OCI-LY1 (cell line): ENCODE measurements at regions not wholly inside any gene's neighbourhood (a gene's known extent, or its start where the extent isn't known, plus 50 kb on each side); places are given as distances from the start of the nearest gene placed in this dataset.

Source experiments
- H2AFZ ChIP-seq: fragments of 200-600 bp; sonication (generic), shearing (Covaris generic); 2 replicates; pipeline ENCODE4 v1.6.0; 2014; ENCODE audit warnings: antibody characterized with exemption, mild to moderate bottlenecking, low read length
- H3F3A ChIP-seq: fragments of 200-600 bp; sonication (generic), shearing (Covaris generic); 2 replicates; pipeline ENCODE4 v1.6.0; 2014; ENCODE audit warnings: mild to moderate bottlenecking, antibody characterized with exemption, low read length, moderate library complexity; ENCODE audit not compliant: insufficient read depth
- H3K27ac ChIP-seq: fragments of 200-600 bp; sonication (generic); 2 replicates; pipeline ENCODE4 v1.5.1; 2014; ENCODE audit warnings: low read length, mixed run types, mild to moderate bottlenecking, low read depth; ENCODE audit not compliant: poor library complexity, severe bottlenecking
- H3K27me3 ChIP-seq: fragments of 200-600 bp; sonication (generic); 2 replicates; pipeline ENCODE4 v1.6.0; 2014; ENCODE audit warnings: antibody characterized with exemption, mild to moderate bottlenecking, low read length, moderate library complexity; ENCODE audit not compliant: insufficient read depth
- H3K36me3 ChIP-seq: fragments of 200-600 bp; sonication (generic); 2 replicates; pipeline ENCODE4 v1.6.1; 2014; ENCODE audit warnings: mild to moderate bottlenecking, antibody characterized with exemption, low read length, moderate library complexity, mixed read lengths; ENCODE audit not compliant: insufficient read depth
- H3K4me1 ChIP-seq: fragments of 200-600 bp; sonication (generic); 2 replicates; pipeline ENCODE4 v1.5.1; 2014; ENCODE audit warnings: mild to moderate bottlenecking, low read length, moderate library complexity; ENCODE audit not compliant: insufficient read depth, severe bottlenecking
- H3K4me2 ChIP-seq: fragments of 200-600 bp; sonication (generic), shearing (Covaris generic); 2 replicates; pipeline ENCODE4 v1.6.1; 2014; ENCODE audit warnings: low read length
- H3K4me3 ChIP-seq: fragments of 200-600 bp; sonication (generic); 2 replicates; pipeline ENCODE4 v1.5.1; 2014; ENCODE audit warnings: low read length, low read depth, mild to moderate bottlenecking, mixed read lengths; ENCODE audit not compliant: poor library complexity, severe bottlenecking
- H3K79me2 ChIP-seq: fragments of 200-600 bp; shearing (Covaris generic); 2 replicates; pipeline ENCODE4 v1.6.1; 2016; ENCODE audit warnings: mixed run types, low read length, mixed read lengths; ENCODE audit not compliant: insufficient read depth
- H3K9ac ChIP-seq: fragments of 200-600 bp; sonication (generic), shearing (Covaris generic); 2 replicates; pipeline ENCODE4 v1.6.1; 2014; ENCODE audit warnings: mild to moderate bottlenecking, low read length, mixed read lengths
- H3K9me2 ChIP-seq: fragments of 200-600 bp; sonication (generic), shearing (Covaris generic); 2 replicates; pipeline ENCODE4 v1.6.1; 2014; ENCODE audit warnings: low read depth, mild to moderate bottlenecking, low read length, mixed read lengths
- H3K9me3 ChIP-seq: fragments of 200-600 bp; shearing (Covaris generic); 2 replicates; pipeline ENCODE4 v1.6.1; 2014; ENCODE audit warnings: low read length, mixed read lengths
- H4K20me1 ChIP-seq: fragments of 200-600 bp; sonication (generic), shearing (Covaris generic); 2 replicates; pipeline ENCODE4 v1.6.0; 2016; ENCODE audit warnings: mild to moderate bottlenecking, low read length; ENCODE audit not compliant: insufficient read depth
- EZH2 ChIP-seq: fragments of 200-600 bp; sonication (generic), shearing (Covaris generic); IDR thresholded peaks from 2 replicates; pipeline ENCODE4 v1.8.0; 2017; ENCODE audit warnings: borderline replicate concordance, mixed run types, mild to moderate bottlenecking, antibody characterized with exemption, low read length, moderate library complexity, mixed read lengths
- TF ChIP-seq, protein P1 (sequence below): fragments of 200-600 bp; sonication (generic), shearing (Covaris generic); IDR thresholded peaks from 2 replicates; pipeline ENCODE4 v1.5.1; 2017; ENCODE audit warnings: mild to moderate bottlenecking, antibody characterized with exemption, low read length, moderate library complexity, mixed read lengths

DNA sequence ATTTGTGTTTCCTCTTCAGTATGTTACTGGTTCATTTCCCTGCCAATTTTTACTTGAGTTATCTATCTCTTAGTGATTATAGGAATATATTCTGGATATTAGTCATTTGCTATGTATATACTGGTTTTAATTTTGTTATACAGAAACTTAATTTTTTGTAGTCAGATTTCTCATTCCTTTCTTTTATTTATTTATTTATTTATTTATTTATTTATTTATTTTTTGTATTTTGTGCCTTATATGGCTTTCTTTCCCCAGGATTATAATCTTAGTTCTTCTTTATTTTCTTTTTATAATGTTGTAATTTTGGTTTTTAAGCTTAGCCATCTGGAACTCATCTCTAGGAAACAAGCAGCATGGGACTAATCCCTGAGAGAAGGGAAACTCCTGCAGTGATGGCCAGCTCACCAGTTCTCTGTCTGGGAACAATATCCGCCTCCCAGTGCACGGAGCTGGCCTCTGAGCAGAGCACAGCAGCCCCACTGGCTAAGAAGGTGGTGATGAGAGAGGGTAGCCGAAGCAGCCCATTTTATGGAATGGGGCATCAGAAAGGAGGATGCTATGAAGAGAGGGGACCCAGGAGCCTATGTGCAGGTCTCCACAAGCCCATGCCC, 54.5 kb upstream of the ADORA2B start:
- Histone ChIP-seq H3K4me1 (no peaks in the 10 kb centered on the region), H3F3A (no peaks in the 10 kb centered on the region), H3K9ac (no peak overlapping the region), H3K4me2 (no peak overlapping the region), H2AFZ (no peak overlapping the region), H4K20me1 (no peaks in the 10 kb centered on the region), H3K9me3 (no peaks in the 10 kb centered on the region), H3K36me3 (no peaks in the 10 kb centered on the region), H3K79me2 (no peaks in the 10 kb centered on the region), H3K9me2 (no peaks in the 10 kb centered on the region), H3K4me3 (no peak overlapping the region), H3K27me3 (no peaks in the 10 kb centered on the region), H3K27ac (no peak overlapping the region)
- no peak for TF ChIP-seq EZH2
- TF ChIP-seq, protein P1, sequence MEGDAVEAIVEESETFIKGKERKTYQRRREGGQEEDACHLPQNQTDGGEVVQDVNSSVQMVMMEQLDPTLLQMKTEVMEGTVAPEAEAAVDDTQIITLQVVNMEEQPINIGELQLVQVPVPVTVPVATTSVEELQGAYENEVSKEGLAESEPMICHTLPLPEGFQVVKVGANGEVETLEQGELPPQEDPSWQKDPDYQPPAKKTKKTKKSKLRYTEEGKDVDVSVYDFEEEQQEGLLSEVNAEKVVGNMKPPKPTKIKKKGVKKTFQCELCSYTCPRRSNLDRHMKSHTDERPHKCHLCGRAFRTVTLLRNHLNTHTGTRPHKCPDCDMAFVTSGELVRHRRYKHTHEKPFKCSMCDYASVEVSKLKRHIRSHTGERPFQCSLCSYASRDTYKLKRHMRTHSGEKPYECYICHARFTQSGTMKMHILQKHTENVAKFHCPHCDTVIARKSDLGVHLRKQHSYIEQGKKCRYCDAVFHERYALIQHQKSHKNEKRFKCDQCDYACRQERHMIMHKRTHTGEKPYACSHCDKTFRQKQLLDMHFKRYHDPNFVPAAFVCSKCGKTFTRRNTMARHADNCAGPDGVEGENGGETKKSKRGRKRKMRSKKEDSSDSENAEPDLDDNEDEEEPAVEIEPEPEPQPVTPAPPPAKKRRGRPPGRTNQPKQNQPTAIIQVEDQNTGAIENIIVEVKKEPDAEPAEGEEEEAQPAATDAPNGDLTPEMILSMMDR, result no peak

DNA sequence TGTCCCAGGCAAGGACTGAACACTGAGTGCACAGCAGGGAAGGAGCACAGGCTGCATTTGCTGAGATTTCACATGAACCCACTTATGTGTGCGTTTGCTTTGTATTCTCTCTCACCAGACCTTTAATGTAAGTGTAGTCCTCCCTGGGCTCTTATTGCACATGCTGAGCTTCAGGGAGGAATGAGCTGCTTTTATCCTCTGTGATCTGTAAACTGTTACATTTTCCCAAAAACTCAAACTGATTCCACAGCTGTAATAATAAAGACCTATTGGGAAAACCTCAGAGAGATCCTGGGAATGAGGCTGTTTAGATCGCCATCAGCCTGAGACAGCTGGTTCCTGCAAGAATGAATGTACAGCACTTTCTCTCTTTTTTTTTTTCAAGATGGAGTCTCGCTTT, 53.6 kb upstream of the ADORA2B start:
- Histone ChIP-seq H3K4me3 (no peak overlapping the region), H3K4me1 (no peaks in the 10 kb centered on the region), H3K4me2 (no peak overlapping the region), H3K79me2 (no peaks in the 10 kb centered on the region), H3K27me3 (no peaks in the 10 kb centered on the region), H2AFZ (no peak overlapping the region), H3K9ac (no peak overlapping the region), H3F3A (no peaks in the 10 kb centered on the region), H3K27ac (no peak overlapping the region), H3K9me3 (no peaks in the 10 kb centered on the region), H3K9me2 (no peaks in the 10 kb centered on the region), H3K36me3 (no peaks in the 10 kb centered on the region), H4K20me1 (no peaks in the 10 kb centered on the region)
- TF ChIP-seq EZH2, result no peak
- TF ChIP-seq, protein P1, result no peak

DNA sequence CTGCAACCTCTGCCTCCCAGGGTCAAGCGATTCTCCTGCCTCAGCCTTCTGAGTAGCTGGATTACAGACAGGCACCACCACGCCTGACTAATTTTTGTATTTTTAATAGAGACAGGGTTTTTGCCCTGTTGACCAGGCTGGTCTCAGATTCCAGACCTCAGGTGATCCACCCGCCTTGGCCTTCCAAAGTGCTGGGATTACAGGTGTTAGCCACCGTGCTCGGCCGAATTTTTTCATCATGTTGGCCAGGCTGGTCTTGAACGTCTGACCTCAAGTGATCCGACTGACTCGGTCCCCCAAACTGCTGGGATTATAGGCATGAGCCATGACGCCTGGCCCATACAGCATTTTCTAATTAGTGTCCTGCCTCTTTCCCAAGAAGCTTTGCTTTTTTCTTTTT, 52.7 kb upstream of the ADORA2B start:
- Histone ChIP-seq H2AFZ (no peak overlapping the region), H3K9me2 (no peaks in the 10 kb centered on the region), H3K9ac (no peak overlapping the region), H3K27me3 (no peaks in the 10 kb centered on the region), H4K20me1 (no peaks in the 10 kb centered on the region), H3K79me2 (no peaks in the 10 kb centered on the region), H3K4me3 (no peak overlapping the region), H3K4me1 (no peaks in the 10 kb centered on the region), H3K36me3 (no peaks in the 10 kb centered on the region), H3K27ac (no peak overlapping the region), H3F3A (no peaks in the 10 kb centered on the region), H3K9me3 (no peaks in the 10 kb centered on the region), H3K4me2 (no peak overlapping the region)
- no peak for TF ChIP-seq EZH2
- TF ChIP-seq, protein P1, result no peak
